Hematopoietic multipotent progenitor cell treated with erythropoietin and hydrocortisone succinate and interleukin-3 and kit ligand, for 4 days (in vitro differentiated cells): ENCODE measurements at regions not wholly inside any gene's neighbourhood (a gene's known extent, or its start where the extent isn't known, plus 50 kb on each side); places are given as distances from the start of the nearest gene placed in this dataset.
A peak's percentile ranks its signal among the peaks of the same experiment; 100 is the strongest.

Experiments
- DNase-seq: peaks from one replicate; pipeline ENCODE4 v3.0.0-alpha.2; 2015

DNA sequence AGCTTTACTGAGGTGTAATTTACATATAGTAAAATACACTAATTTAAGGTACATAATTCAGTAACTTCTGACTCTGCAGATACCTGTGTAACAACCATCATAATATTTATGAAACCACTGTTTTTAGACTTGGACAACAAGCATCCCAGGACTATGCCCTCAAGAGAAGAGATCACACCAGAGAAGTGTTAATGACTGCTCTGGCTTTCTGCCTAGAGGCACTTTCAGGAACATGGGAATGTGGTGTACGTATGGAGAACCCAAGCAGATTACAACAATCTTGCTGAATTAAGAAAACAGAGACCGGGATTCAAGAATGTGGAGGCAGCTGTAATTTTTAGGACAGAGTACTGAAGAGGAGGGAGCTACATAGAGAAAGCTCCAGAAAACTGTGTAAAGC is 475.2 kb downstream of the LPIN1 start:
- DNase-seq = no peak

DNA sequence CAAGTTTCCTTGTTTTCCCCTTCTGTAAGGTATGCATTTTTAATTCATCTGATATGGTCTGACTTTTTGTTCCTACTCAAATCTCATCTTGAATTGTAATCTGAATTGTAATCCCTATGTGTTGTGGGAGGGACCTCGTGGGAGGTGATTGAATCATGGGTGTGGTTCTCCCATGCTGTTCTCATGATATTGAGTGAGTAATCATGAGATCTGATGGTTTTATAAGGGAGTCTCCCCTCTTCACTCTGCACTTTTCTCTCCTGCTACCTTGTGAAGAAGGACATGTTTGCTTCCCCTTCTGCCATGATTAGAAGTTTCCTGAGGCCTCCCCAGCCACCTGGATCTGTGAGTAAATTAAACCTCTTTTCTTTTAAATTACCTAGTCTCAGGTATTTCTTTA is 476.1 kb downstream of the LPIN1 start:
- DNase-seq = no peak

DNA sequence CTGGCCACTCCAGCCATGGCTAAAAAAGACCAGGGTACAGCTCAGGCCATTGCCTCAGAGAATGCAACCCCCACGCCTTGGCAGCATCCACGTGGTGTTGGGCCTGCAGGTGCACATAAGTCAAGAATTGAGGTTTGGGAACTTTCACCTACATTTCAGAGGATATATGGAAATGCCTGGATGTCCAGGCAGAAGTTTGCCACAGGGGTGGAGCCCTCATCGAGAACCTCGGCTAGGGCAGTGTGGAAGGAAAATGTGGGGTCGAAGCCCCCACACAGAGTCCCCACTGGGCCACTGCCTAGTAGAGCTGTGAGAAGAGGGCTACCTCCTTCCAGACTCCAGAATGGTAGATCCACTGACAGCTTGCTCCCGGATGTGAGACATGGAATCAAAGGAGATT is 477.3 kb downstream of the LPIN1 start:
- no peak for DNase-seq

DNA sequence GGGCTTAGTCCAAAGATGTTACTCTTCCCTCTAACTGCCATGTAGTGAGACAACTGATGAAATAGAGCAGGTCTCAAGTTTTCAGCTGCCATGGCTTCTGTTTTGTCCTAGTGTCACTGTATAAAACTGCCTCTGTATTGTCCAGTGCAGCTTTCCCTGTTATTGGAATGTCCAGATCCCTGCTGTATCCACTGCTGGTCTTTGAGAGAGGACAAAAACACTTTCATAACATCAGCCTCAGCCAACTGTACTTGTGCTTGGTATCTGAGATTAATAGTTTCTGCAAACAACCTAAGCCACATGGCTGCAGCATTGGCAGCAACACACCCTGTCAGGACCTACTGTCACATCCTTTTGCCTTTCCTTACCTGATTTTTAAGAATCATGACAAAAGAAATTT is 480.2 kb downstream of the LPIN1 start:
- no peak for DNase-seq

DNA sequence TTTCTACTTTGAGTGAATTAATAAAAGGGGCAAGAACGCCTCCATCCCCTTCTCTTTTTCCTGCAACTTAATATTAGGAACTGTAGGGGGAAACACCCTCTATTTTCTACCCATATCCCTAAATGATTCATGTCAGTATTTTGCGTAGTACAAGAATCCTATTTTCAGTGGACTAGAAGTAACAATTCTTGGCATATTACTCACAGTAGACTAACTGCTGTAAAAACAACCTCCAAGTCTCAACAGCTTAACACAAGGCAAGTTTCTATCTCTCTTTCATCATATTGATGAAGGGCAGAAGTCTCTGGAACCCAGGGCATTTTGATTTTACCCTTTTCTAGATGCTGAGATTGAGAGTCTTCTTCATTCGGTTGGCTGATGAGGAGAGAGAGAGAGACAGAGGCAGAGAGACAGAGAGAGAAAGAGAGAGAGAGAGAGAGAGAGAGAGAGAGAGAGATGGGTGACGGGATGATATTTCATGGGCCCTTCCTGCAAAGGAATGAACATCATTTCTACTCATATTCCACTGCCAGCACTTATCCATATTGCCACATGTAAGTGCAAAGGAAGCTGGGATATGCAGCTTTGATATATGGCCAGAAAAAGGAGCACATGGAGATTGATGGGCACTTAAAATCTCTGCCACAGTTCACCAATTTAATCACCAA is 481.6 kb downstream of the LPIN1 start:
- no peak for DNase-seq

DNA sequence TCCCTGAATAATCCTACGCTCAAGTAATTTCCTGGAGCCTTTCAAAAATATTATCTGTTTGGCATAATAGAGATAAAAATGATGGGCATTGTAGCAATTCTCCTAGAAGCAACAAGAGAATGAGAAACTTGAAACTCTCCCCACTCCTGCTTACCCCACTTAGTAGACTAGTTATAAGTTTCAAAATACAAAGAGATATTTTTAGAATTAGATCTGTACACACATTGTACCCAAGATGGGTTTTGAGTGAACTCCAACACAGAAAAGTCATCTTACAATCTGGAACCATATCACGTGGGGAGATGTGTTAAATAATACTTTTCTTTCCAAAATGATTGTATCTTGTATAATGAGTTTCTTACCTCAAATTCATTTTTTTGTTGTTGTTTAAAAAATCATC is 484.9 kb downstream of the LPIN1 start:
- no peak for DNase-seq

DNA sequence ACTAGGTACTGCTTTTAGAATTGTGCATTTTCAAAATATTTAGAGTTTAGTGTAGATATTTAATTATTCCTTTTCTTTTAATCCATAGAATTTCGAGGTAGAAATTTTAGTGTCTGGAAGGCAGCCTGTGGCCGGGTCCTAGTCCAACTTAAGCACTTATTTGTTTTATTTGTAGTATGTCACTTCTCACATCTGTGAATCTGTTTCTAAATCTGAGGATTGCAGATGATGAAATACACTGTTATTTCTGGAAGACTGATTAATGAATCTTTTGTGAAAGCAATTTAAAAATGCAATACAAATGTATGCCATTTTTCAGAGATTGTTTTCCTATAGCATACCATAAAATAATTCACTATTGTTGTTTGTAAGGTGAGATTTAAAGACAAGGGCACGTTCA is 483.9 kb upstream of the TRIB2 start:
- no peak for DNase-seq

DNA sequence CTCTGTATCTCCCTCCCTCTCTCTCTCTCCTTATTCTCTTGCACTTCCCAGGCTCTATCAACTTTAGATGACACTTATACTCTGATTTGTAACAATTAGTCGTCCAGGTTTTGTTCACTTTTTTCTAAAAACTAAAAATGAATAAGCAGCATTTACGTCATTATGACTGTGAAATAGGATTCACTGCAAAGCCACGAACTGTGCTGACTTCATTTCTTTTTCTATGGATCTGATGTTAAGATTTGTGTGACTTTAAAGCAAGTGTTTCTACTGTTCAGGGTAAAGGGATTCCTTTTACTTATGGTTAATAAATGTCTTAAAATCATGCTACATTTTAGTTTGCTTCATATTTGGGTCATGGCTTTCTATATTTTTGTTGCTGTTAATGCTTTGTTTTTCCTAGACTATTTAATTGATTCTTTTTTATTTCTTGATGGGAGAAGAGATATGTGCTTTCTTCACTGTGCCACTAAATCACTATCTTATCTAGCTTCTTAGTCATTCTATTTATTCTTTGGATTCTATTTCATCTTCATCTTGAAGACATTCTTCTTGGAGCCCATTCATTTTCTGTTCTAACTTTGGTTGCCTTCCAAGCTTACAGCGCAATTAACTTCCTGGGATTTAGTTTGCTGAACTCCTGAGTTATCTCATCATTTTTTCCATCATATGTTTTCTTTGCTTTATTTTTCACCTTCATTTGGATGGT is 480.4 kb upstream of the TRIB2 start:
- DNase-seq = no peak

DNA sequence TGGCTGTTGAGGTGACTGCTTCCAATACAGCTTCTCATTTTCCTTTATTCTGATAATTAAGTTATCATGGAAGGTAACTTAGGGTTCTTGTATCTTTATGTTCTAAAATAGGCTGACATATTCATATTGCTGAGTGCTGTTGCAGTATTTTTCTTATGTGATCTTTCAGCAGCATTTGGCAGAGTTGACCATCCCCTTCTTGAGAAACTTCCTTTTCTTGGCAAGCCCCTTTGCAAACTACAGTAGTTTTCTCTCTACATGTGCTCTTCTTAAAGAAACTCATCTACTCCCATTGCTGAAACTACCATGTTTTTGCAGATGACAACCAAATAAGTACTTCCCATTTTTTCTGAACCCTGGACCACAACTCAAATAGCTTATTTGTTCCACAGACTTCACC is 476.5 kb upstream of the TRIB2 start:
- peak; percentile 21 for DNase-seq

DNA sequence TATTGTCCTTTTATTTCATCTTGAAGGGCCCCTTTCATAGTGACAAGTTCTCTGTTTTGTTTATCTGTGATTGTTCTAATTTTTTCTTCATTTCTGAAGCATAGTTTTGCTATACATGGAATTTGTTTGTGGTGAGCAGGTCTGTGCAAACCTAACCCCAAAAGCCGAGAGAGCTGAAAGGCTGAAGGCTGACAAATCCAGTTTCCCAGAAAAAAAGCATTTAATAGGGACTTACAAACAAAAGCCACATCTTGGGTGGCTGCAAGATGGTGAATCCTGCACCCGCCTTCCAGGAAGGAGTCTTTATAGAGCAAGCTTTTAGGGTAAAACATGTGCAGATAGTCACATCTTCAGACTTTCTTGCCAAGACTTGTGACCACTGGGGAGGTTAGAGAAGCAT is 473.4 kb upstream of the TRIB2 start:
- no peak for DNase-seq

DNA sequence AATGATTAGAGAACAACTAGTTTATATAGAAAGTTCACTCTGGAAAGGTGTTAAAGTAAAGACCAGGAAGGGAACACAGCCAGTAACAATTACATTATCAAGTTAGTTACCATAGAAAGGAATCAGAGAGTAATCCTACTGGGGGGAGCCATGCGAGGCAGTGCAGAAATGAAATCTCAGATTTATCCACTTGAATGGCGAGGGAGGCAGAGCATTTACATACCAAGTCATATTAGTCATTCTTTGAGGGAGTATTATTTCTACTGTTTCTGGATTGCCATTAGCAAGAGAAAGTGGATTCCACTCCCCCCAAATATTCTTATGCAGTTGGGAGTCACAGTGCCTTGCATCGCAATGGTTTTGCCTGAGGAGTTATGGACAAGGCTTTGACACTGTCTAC is 472.7 kb upstream of the TRIB2 start:
- DNase-seq = no peak

DNA sequence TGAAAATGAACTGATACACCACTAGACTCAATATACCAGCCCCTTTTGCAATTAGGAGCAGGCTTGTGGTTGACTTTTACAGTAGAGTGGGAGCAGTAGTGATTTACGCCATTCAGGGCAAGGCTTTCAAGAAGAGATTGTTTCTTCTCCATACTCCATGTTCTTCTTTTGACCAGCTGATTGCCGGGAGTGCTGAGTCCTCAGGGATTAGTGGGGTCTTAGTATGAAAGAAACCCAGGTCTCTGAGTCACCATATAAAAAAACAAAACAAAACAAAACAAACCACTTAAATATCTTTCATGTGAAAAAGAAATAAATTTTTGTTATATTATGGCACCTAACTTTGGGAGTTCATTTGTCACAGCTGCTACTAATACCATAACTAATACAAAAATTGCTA is 465.6 kb upstream of the TRIB2 start:
- DNase-seq = no peak

DNA sequence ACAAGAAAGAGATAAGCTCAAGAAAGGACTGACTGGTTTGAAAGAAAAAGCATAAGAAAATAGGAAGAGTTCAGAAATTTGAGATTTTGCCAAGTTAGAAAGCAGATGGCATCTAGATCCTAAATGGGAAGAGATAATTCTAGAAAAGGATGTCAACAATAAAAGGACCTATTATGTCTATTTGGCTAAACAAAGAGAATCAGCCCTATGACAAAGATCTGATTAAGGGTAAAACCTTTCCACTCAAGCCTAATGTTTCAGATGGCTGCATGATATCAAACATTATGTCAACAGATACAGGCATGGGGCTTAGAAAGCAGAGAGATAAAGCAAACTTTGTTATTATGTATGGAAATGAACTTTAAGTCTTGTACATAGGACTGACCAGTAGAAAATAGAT is 465.0 kb upstream of the TRIB2 start:
- DNase-seq = no peak

DNA sequence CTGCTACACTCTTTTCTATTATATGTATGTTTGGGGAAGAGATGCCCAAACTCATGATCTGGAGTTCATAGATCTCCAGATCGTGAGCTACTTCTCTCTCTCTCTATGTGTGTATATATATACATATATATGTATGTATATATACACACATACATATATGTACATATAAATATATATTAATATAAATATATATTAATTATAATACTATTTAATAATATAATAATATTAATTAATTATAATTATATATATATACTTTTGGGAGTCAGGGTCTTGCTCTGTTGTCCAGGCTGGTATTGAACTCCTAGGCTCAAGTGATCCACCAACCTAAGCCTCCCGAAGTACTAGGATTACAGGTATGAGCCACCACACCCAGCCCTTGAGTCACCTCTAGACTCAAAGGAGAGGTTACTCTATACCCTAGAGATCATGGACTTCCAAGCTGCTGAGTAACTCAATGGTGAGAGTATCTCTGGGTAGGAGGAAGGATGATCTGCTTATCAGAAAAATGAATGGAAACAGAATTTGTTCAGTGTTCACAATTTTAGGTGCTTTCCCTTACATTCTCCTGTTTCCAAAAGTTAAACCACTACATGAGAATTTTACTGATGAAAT is 463.5 kb upstream of the TRIB2 start:
- no peak for DNase-seq

DNA sequence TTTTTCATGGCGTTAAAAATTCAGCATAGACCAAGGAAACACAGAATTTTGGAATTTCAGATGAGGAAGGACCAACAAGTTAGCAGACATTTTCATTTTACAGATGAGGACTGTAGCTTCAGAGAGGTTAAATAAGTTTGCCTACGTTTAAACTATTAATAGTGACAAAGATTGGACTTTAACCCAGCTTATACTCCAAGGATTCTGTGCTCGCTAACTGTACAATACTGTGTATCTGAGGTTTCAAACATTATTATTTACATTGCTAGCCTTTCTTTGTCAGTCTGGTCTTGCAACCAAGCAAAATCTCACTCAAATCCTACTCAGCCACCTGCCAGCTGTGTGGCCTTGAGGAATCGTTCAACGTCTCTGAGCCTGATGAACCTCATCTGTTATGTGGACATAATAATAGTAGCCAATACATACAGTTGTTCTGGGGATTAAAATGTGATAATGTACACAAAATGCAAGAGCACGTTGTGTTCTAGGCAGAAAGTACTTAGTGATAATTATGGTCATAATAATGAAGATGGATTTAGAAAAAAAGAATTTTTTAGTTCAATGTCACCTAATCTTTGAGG is 462.4 kb upstream of the TRIB2 start:
- DNase-seq = no peak

DNA sequence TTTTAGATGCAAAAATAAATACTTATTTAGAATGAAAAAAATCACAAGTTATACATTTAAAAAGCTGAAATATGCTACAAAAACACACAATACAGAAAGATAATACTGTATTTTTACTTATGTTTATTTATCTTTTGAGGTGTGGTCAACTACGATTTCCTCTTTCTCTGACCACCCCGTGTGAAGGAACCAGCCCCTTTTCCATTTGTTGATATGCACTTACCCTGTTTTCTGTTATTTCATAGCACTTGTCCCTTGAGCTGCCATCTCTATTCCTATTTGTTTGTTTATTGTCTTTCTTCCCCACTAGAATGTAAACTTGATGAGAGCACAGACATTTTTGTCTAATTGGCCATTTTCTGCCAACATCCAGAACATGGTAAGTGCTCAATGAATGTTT is 460.5 kb upstream of the TRIB2 start:
- peak; percentile 52 for DNase-seq

DNA sequence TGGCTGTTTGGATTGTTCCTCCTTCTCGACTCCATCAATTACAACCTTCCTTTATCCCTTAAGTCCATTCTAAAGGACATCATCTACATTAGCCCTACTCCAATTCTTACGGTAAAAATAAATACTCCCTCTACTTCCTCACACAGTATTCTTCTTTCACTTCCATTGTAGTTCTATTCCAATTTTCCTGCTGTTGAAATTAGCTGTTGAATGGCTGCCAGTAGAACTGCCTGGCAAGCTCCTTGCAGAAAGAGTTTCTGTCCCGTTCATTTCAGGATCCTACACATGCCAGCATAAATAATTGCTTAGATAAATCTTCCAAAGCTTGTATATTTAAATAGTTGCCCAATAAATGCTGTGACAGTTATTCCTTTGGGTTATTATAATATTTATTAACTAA is 459.3 kb upstream of the TRIB2 start:
- DNase-seq = no peak

DNA sequence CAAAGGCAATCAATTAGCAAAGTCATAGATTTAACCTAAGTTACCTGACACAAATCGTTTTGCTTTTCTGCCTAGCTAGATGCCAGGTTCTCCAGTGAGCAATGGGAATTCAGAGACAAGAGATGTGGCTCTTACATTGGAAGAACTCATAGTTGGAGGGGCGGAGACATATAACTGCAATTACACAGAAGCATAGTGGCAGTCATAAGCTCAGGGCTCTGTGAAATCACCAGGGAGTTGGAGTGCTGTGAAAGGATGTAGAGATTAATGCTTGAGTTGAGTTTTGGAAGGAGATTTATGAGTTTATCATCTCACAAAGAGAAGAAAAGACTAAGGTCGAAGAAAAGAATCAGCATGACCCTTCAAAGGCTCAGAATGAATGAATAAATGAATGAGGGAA is 457.2 kb upstream of the TRIB2 start:
- DNase-seq = no peak

DNA sequence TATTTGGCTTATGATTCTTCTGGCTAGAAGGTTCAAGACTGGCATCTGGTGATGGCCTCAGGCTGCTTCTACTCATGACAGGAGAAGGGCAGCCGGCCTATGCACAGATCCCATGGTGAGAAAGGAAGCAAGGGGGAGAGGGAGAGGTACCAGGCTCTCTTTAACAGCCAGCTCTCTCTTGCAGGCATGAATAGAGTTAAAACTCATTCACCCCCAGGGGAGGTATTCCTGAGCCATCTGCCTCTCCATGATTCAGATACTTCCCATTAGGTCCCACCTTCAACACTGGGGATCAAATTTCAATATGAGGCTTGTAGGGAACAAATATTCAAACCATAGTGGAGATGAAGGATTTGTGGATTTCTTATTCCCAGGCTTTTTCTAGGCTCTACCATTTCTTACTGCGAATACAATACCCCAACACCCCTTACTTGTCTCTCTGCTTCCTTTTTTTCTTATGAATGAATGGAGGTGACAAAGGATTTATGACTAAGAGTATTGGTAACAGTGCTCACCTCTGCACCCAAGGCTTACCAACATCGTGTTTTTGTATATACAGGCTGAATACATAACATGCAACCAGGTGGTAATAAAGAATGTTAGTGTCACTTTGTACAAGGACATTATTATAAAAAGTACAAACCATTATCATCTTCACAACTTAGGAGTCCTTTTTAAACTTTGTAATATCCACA is 454.6 kb upstream of the TRIB2 start:
- no peak for DNase-seq

DNA sequence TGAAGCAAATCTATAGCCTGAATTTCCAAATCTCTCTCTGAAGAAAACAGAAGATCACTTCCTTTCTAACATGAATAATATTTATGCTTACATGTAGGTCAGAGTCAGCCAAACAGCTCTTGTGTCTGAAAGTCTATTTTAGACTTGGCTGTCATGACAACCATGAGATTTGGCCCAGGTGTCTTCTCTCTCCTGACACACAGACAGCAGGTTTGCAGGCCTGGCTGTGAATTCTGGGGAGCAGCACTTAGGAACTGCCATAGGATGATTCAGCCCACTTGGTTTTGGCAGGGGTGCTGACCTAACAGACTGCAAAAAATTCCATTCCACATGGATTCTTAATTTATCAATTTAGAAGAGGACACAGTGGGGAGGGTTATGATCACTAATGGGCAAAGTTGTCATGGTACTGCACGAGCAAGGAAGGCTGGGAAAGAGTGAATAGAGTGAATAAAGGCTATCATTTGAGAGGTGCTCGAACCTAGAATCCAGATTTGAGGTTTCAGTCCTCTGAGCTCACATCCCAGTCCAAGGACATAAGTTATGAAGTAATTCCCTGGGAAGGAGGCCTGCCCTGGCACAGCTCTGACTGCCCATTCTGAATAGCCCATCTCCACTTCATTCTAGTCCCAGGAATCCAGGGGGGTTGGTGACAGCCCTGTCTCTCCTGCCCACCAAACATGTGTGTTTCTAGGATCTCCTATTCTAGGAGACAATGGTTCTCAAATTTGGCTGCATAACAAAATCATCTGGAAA is 453.9 kb upstream of the TRIB2 start:
- DNase-seq = no peak

DNA sequence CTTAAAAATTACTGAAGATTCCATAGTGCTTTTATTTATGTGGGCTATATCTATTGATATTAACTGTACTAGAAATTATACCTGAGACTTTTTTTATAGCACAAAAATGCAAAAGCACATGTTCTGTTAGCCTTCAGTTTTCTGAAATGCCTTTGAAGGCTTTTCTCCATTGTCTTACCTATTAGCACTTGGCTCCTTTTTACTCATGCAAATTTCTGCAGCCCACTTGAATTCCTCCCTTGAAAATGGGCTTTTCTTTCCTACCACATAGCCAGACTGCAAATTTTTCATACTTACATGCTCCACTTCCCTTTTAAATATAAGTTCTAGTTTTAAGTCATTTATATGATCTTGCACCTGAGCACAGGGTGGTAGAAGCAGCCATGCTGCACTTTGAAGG is 453.0 kb upstream of the TRIB2 start:
- DNase-seq = no peak

DNA sequence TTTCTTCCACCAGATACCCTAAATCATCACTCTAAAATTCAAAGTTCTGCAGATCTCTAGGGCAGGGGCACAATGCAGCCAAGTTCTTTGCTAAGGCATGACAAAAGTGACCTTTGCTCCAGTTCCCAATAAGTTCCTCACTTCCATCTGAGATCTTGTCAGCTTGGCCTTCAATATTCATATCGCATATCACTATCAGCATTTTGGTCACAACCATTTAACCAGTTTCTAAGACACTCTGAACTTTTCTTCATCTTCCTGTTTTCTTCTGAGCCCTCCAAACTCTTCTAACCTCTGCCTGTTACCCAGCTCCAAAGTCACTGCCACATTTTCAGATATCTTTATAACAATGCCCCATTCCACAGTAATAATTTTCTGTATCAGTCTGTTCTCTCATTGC is 452.6 kb upstream of the TRIB2 start:
- peak; percentile 10 for DNase-seq

DNA sequence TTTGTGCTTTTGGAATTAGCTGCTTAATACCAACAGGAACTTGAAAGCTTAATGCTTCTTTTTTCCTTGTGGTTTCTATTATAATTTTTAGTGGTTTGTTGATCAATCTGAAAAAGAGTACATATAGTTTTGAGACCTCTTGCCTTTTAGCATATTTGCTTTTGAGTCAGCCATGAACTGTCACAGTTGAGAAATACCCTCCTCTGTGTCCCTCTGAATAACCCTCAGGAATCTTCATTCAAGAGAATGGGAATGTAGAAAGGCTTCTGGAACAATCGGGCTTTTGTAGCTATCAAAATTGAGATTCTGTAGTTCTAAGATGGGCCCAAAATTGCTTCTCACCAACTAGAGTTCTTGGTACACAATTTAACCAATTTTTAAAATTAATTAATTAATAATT is 451.1 kb upstream of the TRIB2 start:
- DNase-seq = no peak
